Psoas muscle (tissue), 7 donors: ENCODE measurements at regions not wholly inside any gene's neighbourhood (a gene's known extent, or its start where the extent isn't known, plus 50 kb on each side); places are given as distances from the start of the nearest gene placed in this dataset.

Source experiments
- ATAC-seq, 4 donors: fragments of 200-7000 bp; cut with Tn5 transposase; one replicate each; pipeline ENCODE4 v1.9.1; 2020; ENCODE audit warnings: moderate library complexity in 3 of 4, mild to moderate bottlenecking in 2 of 4
- DNase-seq, 2 donors: peaks; one replicate each; pipeline ENCODE4 v3.0.0-alpha.2; 2020
- H3K27ac ChIP-seq: fragments of 200-600 bp; one replicate; pipeline ENCODE4 v1.8.0; 2022
- H3K27me3 ChIP-seq, 3 donors: fragments of 200-600 bp in 1 of 3; one replicate each; pipeline versions ENCODE4 v1.6.1 to v1.8.0; 2013 to 2022; ENCODE audit warnings: low read length in 2 of 3, mild to moderate bottlenecking in 2 of 3, moderate library complexity in 1 of 3; ENCODE audit not compliant: insufficient read depth in 3 of 3
- H3K36me3 ChIP-seq, 2 donors: fragments of 200-600 bp in 1 of 2; one replicate each; pipeline versions ENCODE4 v1.6.1 to v1.8.0; 2013 to 2022; ENCODE audit warnings: low read depth in 1 of 2, mild to moderate bottlenecking in 1 of 2, moderate library complexity in 1 of 2; ENCODE audit not compliant: insufficient read depth in 1 of 2
- H3K4me1 ChIP-seq: fragments of 200-600 bp; one replicate; pipeline ENCODE4 v1.8.0; 2022
- H3K4me3 ChIP-seq: fragments of 200-600 bp; one replicate; pipeline ENCODE4 v1.8.0; 2022; ENCODE audit warnings: mild to moderate bottlenecking
- H3K9me3 ChIP-seq: fragments of 200-600 bp; one replicate; pipeline ENCODE4 v1.8.0; 2022
- WGBS, 3 donors: extraction: QIAGEN DNeasy Blood & Tissue Kit; methylation state at CpG; one replicate each; pipeline versions ENCODE4 v1.1.6 to v1.1.7; 2013; 5-methylcytosine and 5-hydroxymethylcytosine counted together
- intact Hi-C, 2 donors: fragments of 100-400 bp; cut with DNase I; formaldehyde crosslinking; loops; one replicate each; pipeline versions ENCODE4 v1.11.0 to v1.14.2; 2022
- TF ChIP-seq, protein P1 (sequence below): fragments of 200-600 bp; IDR thresholded peaks from one replicate; pipeline ENCODE4 v1.8.0; 2022; ENCODE audit warnings: antibody characterized with exemption
- donor health status: healthy with polysubstance abuse.
- donor health status: DM: no; HTN: no; CAD: no; lungs with moderate emphysema.
- donor health status: Bipolar disorder and iron deficiency.
- donor health status: healthy.
- donor health status: DM: yes; HTN: yes; CAD: no.
- donor health status: DM: no; HTN: no; CAD: no.
- donor health status: DM: yes; HTN: yes; CAD: no.

DNA sequence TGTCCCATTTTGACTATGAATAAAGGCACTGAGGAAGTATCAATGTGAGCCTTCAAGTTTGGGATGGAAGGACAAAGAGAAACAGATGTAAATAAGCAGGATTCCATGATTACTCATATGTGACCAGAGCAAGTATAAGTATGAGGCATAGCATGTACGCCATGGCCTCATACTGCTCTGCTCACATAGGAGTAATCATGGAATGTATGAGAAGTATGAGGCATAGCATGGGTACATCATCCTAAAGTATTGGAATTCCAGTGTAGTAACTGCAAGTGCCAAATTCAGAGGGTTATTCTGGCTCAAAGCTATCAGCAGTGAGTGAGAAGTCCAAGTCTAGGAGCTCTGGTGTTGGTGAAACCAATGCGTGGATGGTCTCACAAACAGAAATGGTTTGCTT, 81.2 kb upstream of the WDR72 start:
- ATAC-seq (no peak), DNase-seq (no peak)
- Histone ChIP-seq H3K27ac (no peak overlapping the region), H3K4me1 (no peaks in the 10 kb centered on the region), H3K27me3 (no peaks in the 10 kb centered on the region), H3K36me3 (no peaks in the 10 kb centered on the region), H3K9me3 (no peaks in the 10 kb centered on the region), H3K4me3 (no peak overlapping the region)
- TF ChIP-seq, protein P1, sequence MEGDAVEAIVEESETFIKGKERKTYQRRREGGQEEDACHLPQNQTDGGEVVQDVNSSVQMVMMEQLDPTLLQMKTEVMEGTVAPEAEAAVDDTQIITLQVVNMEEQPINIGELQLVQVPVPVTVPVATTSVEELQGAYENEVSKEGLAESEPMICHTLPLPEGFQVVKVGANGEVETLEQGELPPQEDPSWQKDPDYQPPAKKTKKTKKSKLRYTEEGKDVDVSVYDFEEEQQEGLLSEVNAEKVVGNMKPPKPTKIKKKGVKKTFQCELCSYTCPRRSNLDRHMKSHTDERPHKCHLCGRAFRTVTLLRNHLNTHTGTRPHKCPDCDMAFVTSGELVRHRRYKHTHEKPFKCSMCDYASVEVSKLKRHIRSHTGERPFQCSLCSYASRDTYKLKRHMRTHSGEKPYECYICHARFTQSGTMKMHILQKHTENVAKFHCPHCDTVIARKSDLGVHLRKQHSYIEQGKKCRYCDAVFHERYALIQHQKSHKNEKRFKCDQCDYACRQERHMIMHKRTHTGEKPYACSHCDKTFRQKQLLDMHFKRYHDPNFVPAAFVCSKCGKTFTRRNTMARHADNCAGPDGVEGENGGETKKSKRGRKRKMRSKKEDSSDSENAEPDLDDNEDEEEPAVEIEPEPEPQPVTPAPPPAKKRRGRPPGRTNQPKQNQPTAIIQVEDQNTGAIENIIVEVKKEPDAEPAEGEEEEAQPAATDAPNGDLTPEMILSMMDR: no peak
- intact Hi-C loops: loop anchor here in 1 of 2 donors (10.0 kb wide), 1 partner anchor 56 kb away; no protein-coding TSS in a partner anchor
- WGBS, 3 donors: 81 to 85% (median 81%) methylated on average over 2 of the region's 2 CpGs

- intact Hi-C loops: no loop called here
- Histone ChIP-seq H3K4me1 (no peaks in the 10 kb centered on the region), H3K9me3 (no peaks in the 10 kb centered on the region), H3K36me3 (no peaks in the 10 kb centered on the region), H3K27ac (no peak overlapping the region), H3K4me3 (no peak overlapping the region), H3K27me3 (no peaks in the 10 kb centered on the region)
- ATAC-seq (no peak), DNase-seq (no peak)
- WGBS, 3 donors: 41 to 49% (median 46%) methylated on average over 3 of the region's 3 CpGs
- TF ChIP-seq, protein P1: no peak
Observed at GRCh38 chr15:53837263-53837662, 77.8 kb upstream of the WDR72 start.

GRCh38 chr15:53836618-53837017, 77.2 kb upstream of the WDR72 start:
- Histone ChIP-seq H3K27ac (no peak overlapping the region), H3K27me3 (no peaks in the 10 kb centered on the region), H3K4me1 (no peaks in the 10 kb centered on the region), H3K36me3 (no peaks in the 10 kb centered on the region), H3K9me3 (no peaks in the 10 kb centered on the region), H3K4me3 (no peak overlapping the region)
- no peak for DNase-seq
- ATAC-seq: no peak
- intact Hi-C loops: no loop called here
- 35 to 47% (median 37%) methylated on average over 4 of the region's 4 CpGs for WGBS, 3 donors
- TF ChIP-seq, protein P1: no peak

DNA sequence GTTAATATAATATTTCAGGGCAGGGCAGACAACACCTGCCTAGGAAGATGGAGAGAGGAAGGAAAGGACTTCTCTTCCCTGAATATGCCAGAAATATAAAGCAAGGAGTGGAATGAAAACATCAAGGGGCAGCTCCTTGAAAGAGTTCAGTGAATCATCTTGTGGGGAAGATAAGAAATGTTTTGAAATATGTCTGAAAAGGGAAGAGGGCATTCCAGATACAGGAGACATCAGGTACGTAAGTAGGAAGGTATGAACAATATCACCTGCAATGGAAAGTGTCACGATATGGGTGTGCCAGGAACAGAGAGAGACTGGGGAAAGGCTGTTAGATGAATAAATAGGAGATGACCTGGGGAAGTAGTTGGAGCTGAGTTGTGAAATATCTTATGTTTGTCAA, 75.8 kb upstream of the WDR72 start:
- no peak for ATAC-seq
- no peaks in the 10 kb centered on the region for H3K36me3 ChIP-seq
- no peaks in the 10 kb centered on the region for H3K27me3 ChIP-seq
- 86 to 92% (median 91%) methylated on average over 2 of the region's 2 CpGs for WGBS, 3 donors
- TF ChIP-seq, protein P1: no peak
- intact Hi-C loops: no loop called here
- no peaks in the 10 kb centered on the region for H3K9me3 ChIP-seq
- H3K4me3 ChIP-seq: no peak overlapping the region
- H3K4me1 ChIP-seq: no peaks in the 10 kb centered on the region
- no peak for DNase-seq
- no peak overlapping the region for H3K27ac ChIP-seq

DNA sequence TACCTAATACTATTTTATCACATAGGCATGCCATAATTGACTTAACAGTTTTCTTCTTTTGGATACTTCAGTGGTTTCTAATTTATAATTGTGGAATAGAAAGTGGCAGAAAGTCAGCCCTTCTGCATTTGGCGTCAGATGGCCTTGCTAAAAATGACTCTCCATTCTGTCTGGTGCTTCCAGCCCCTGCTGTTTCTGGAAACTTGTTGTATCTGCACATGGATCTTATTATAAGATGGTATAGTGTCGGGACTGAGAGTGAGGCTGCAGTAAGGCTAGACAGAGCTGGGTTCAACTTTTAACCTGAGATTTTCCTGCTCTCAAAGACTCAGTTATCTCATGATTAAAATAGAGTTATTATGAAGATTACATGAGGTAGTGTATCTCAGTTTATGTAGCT, 74.8 kb upstream of the WDR72 start:
- Histone ChIP-seq H3K4me1 (no peaks in the 10 kb centered on the region), H3K36me3 (no peaks in the 10 kb centered on the region), H3K4me3 (no peak overlapping the region), H3K27me3 (no peaks in the 10 kb centered on the region), H3K27ac (no peak overlapping the region), H3K9me3 (no peaks in the 10 kb centered on the region)
- TF ChIP-seq, protein P1: no peak
- ATAC-seq (no peak), DNase-seq (no peak)
- WGBS, 3 donors: 21 to 32% (median 25%) methylated on average over 2 of the region's 2 CpGs
- intact Hi-C loops: no loop called here
